Testis (tissue), 2 donors: ENCODE measurements at regions not wholly inside any gene's neighbourhood (a gene's known extent, or its start where the extent isn't known, plus 50 kb on each side); places are given as distances from the start of the nearest gene placed in this dataset.

ENCODE experiments used
- DNase-seq: peaks from one replicate; pipeline ENCODE4 v3.0.0-alpha.2; 2019
- H3K27ac ChIP-seq, 2 donors: fragments of 200-600 bp; sonication (generic); one replicate each; pipeline ENCODE4 v1.5.1; 2019
- H3K27me3 ChIP-seq: fragments of 200-600 bp; sonication (generic); one replicate; pipeline ENCODE4 v1.5.1; 2019
- H3K36me3 ChIP-seq: fragments of 200-600 bp; sonication (generic); one replicate; pipeline ENCODE4 v1.5.1; 2017; ENCODE audit warnings: low read depth; ENCODE audit errors: missing control alignments
- H3K4me1 ChIP-seq: fragments of 200-600 bp; sonication (generic); one replicate; pipeline ENCODE4 v1.5.1; 2019
- H3K4me3 ChIP-seq, 2 donors: fragments of 200-600 bp; sonication (generic); one replicate each; pipeline ENCODE4 v1.5.1; 2017 to 2019
- H3K9me3 ChIP-seq: fragments of 200-600 bp; sonication (generic); one replicate; pipeline ENCODE4 v1.5.1; 2017
- POLR2A ChIP-seq: fragments of 450-650 bp; IDR thresholded peaks from one replicate; pipeline ENCODE4 v1.6.1; 2017; ENCODE audit warnings: antibody characterized with exemption, mild to moderate bottlenecking, moderate library complexity
- WGBS, 2 donors: methylation state at CpG; one replicate each; pipeline ENCODE4 v1.1.5; 2018; 5-methylcytosine and 5-hydroxymethylcytosine counted together
- intact Hi-C: fragments of 100-400 bp; cut with DNase I; formaldehyde crosslinking; loops from one replicate; pipeline ENCODE4 v1.15.1; 2023; ENCODE audit warnings: low total_unique reads
- TF ChIP-seq, protein P1 (sequence below), 3 experiments: fragments of 450-650 bp in 2 of 3; fragments of 200-600 bp in 1 of 3; sonication (generic) in 1 of 3; IDR thresholded peaks; one replicate each; pipeline ENCODE4 v1.5.1; 2016 to 2019; ENCODE audit warnings: antibody characterized with exemption in 3 of 3, mild to moderate bottlenecking in 2 of 3, moderate library complexity in 1 of 3

DNA sequence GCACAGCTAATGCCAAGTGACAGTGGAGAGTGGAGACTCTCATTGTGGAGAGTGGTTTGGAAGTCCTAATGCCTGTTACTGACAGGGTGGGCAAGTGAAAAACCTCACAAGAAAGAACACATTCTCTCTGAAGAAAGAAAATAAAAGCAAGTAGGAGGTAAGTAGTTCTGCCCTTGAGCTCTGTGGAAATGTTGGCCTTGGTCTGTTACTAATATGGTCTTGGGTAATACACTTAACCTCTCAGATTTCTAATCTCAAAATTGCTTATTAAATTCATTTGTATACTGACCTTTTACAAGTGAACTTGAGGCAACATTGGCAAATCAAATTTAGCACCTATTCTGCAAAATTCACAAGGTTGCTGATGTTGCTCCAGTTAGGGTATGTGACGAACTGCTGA lies 291.6 kb upstream of the CBLB start:
- DNase-seq: no peak
- Histone ChIP-seq H3K27me3 (no peaks in the 10 kb centered on the region), H3K4me3 (no peak overlapping the region), H3K9me3 (no peaks in the 10 kb centered on the region), H3K27ac (no peak overlapping the region), H3K36me3 (no peaks in the 10 kb centered on the region), H3K4me1 (no peaks in the 10 kb centered on the region)
- intact Hi-C loops: no loop called here
- TF ChIP-seq, protein P1, sequence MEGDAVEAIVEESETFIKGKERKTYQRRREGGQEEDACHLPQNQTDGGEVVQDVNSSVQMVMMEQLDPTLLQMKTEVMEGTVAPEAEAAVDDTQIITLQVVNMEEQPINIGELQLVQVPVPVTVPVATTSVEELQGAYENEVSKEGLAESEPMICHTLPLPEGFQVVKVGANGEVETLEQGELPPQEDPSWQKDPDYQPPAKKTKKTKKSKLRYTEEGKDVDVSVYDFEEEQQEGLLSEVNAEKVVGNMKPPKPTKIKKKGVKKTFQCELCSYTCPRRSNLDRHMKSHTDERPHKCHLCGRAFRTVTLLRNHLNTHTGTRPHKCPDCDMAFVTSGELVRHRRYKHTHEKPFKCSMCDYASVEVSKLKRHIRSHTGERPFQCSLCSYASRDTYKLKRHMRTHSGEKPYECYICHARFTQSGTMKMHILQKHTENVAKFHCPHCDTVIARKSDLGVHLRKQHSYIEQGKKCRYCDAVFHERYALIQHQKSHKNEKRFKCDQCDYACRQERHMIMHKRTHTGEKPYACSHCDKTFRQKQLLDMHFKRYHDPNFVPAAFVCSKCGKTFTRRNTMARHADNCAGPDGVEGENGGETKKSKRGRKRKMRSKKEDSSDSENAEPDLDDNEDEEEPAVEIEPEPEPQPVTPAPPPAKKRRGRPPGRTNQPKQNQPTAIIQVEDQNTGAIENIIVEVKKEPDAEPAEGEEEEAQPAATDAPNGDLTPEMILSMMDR (IDR thresholded peaks at IDR 0.05): no peak
- no peak for TF ChIP-seq POLR2A
- WGBS, 2 donors: 94 to 100% methylated on average over 1 of the region's 1 CpG

DNA sequence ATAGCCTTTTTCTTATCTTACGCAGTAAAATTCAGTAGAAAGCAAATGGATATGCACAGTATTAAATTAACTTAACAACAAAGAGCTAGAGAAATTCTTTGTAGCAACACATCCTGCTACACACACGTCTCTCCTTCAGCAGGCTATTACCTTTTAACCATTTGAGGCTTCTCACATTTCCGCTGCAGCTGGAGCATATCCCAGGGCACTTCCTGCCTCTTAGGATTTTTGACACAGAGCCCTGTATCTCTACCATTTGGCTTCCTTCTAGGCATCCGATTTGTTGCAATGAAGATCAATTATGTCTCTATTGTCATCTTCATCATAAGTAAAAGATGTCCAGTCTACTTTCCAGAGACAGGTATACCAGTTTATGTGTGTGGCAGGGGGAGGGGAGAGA lies 292.4 kb upstream of the CBLB start:
- no peak for DNase-seq
- Histone ChIP-seq H3K9me3 (no peaks in the 10 kb centered on the region), H3K27me3 (no peaks in the 10 kb centered on the region), H3K27ac (no peak overlapping the region), H3K4me1 (no peaks in the 10 kb centered on the region), H3K36me3 (no peaks in the 10 kb centered on the region), H3K4me3 (no peak overlapping the region)
- WGBS, 2 donors: 59 to 69% methylated on average over 4 of the region's 4 CpGs
- intact Hi-C loops: no loop called here
- no peak for TF ChIP-seq POLR2A
- TF ChIP-seq, protein P1 (IDR thresholded peaks at IDR 0.05): no peak

DNA sequence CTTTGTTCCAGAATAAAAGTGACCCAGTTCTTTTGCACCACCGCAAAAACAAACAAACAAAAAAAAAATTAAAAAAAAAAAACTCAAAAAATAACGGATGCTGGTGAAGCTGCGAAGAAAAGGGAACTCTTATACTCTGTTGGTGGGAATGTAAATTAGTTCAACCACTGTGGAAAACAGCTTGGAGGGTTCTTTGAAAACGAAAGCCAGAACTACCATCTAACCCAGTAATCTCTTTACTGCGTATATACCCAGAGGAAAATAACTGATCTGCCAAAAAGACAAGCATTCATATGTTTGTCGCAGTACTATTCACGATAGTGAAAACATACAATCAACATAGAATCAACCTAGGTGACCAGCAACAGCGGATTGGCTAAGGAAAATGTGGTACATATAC lies 298.9 kb upstream of the CBLB start:
- no peaks in the 10 kb centered on the region for H3K9me3 ChIP-seq
- H3K27me3 ChIP-seq: no peaks in the 10 kb centered on the region
- WGBS, 2 donors: 92 to 94% methylated on average over 8 of the region's 8 CpGs
- H3K4me1 ChIP-seq: no peaks in the 10 kb centered on the region
- H3K27ac ChIP-seq: no peak overlapping the region
- no peak for DNase-seq
- no peak overlapping the region for H3K4me3 ChIP-seq
- TF ChIP-seq POLR2A: no peak
- TF ChIP-seq, protein P1 (IDR thresholded peaks at IDR 0.05): no peak
- no peaks in the 10 kb centered on the region for H3K36me3 ChIP-seq
- intact Hi-C loops: no loop called here

DNA sequence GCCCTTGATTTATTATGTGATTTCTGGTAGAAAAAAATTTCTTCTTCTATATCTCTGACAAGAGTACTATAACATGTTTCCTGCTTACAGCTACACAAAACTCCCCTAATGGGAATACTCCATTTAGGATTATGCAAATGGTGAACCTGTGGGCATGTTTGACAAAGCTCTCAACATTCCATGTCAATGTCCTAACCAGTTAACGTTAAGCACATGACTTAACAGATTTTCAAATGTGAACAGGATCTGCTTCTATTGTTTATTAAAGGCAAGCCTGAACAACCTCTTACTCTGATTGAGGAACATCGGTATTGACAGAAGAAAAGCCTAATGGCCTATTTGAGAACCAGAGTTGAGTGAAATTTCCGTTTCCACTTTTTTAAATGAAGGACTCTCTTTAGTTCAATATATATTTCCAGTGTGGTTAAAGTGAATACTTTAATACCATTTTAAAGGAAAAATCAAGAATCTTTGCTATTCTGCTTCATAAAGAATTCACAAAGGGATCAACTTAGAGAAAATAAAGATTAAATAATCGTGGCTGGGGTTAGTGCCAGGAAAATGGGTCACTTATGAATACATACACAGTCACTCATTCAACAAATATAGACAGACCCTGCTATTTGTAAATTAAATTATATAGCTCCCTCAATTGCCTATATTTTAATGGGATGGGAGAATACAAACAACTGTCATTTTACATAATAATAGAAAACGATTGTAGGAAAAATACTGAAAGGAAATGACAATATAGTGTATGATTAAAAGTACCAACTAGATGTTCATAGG lies 300.3 kb upstream of the CBLB start:
- H3K4me1 ChIP-seq: no peaks in the 10 kb centered on the region
- no peaks in the 10 kb centered on the region for H3K27me3 ChIP-seq
- no peaks in the 10 kb centered on the region for H3K36me3 ChIP-seq
- H3K4me3 ChIP-seq: no peak overlapping the region
- no peak for TF ChIP-seq POLR2A
- TF ChIP-seq, protein P1 (IDR thresholded peaks at IDR 0.05): no peak
- no peak for DNase-seq
- no peaks in the 10 kb centered on the region for H3K9me3 ChIP-seq
- intact Hi-C loops: no loop called here
- H3K27ac ChIP-seq: no peak overlapping the region
- WGBS, 2 donors: 83 to 94% methylated on average over 5 of the region's 5 CpGs

DNA sequence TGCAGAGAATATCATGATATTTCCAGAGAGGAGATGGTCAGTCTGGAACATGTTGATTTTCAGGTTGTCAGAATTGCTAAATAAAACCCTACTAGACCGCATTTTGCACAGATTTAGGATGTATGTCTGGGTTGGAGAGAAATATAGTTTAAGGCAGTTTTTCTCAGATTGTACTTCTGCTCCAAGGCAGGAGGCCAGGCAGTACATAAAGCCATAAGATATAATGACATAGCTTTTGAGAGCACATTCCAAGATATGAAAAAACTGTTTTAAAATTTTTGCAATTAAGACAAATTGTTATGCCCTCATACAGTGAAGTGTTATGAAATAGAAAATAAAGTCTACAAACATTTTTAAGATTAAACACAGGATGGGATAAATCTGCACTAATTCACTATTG lies 301.8 kb upstream of the CBLB start:
- TF ChIP-seq POLR2A: no peak
- TF ChIP-seq, protein P1 (IDR thresholded peaks at IDR 0.05): no peak
- intact Hi-C loops: no loop called here
- no peaks in the 10 kb centered on the region for H3K27me3 ChIP-seq
- H3K4me3 ChIP-seq: no peak overlapping the region
- no peak for DNase-seq
- H3K36me3 ChIP-seq: no peaks in the 10 kb centered on the region
- no peaks in the 10 kb centered on the region for H3K9me3 ChIP-seq
- H3K4me1 ChIP-seq: no peaks in the 10 kb centered on the region
- 84 to 87% methylated on average over 1 of the region's 1 CpG for WGBS, 2 donors
- H3K27ac ChIP-seq: no peak overlapping the region
